PFSK-1 (cell line): ENCODE measurements at regions not wholly inside any gene's neighbourhood (a gene's known extent, or its start where the extent isn't known, plus 50 kb on each side); places are given as distances from the start of the nearest gene placed in this dataset.

Experiments used
- FOXP2 ChIP-seq: optimal IDR thresholded peaks from 2 replicates; pipeline ENCODE3; 2011; ENCODE audit warnings: borderline replicate concordance, control low read depth, inconsistent platforms; ENCODE audit not compliant: insufficient read depth; ENCODE audit errors: extremely low read length, extremely low read depth
- POLR2AphosphoS5 ChIP-seq: IDR thresholded peaks from 2 replicates; pipeline ENCODE4 v1.6.1; 2012; ENCODE audit warnings: low read depth, mild to moderate bottlenecking, control low read depth, low read length, moderate library complexity
- REST ChIP-seq, 2 experiments: IDR thresholded peaks; 2 replicates each; pipeline versions ENCODE4 v1.6.1 to v1.8.0; 2011 to 2012; ENCODE audit warnings: low read depth in 2 of 2, low read length in 2 of 2, control low read depth in 1 of 2, inconsistent platforms in 1 of 2, mild to moderate bottlenecking in 1 of 2, moderate library complexity in 1 of 2; ENCODE audit not compliant: insufficient read depth in 1 of 2
- SIN3A ChIP-seq: IDR thresholded peaks from 2 replicates; pipeline ENCODE4 v1.6.1; 2012; ENCODE audit warnings: mild to moderate bottlenecking, low read length, moderate library complexity, borderline replicate concordance; ENCODE audit not compliant: insufficient read depth
- TAF1 ChIP-seq: IDR thresholded peaks from 2 replicates; pipeline ENCODE4 v1.6.1; 2012; ENCODE audit warnings: low read length, control low read depth, borderline replicate concordance; ENCODE audit not compliant: insufficient read depth

- TF ChIP-seq POLR2AphosphoS5, result no peak
- TF ChIP-seq REST (IDR thresholded peaks at IDR 0.05; ENCODE audit: insufficient read depth in 1 of 2, low read depth in 2 of 2, low read length in 2 of 2), result no peak
- TF ChIP-seq SIN3A, result no peak
- TF ChIP-seq TAF1, result no peak
- TF ChIP-seq FOXP2, result no peak
Measured at GRCh38 chr3:105158286-105158685, 208.4 kb upstream of the ALCAM start.
